PC-9 (cell line): ENCODE measurements at regions not wholly inside any gene's neighbourhood (a gene's known extent, or its start where the extent isn't known, plus 50 kb on each side); places are given as distances from the start of the nearest gene placed in this dataset.

Experiments used
- CTCF ChIP-seq: fragments of 200-600 bp; sonication (generic); conservative IDR thresholded peaks from 2 replicates; pipeline ENCODE4 v1.6.1; 2017; ENCODE audit warnings: mixed run types, antibody characterized with exemption, mild to moderate bottlenecking, moderate library complexity
- EZH2 ChIP-seq: fragments of 200-600 bp; sonication (generic); IDR thresholded peaks from 2 replicates; pipeline ENCODE4 v1.8.0; 2017; ENCODE audit warnings: antibody characterized with exemption, low read depth

GRCh38 chr22:47879346-47879745 lies 1116.9 kb downstream of the TBC1D22A start:
- TF ChIP-seq CTCF = no peak
- no peak for TF ChIP-seq EZH2
